ENCODE measurements at regions not wholly inside any gene's neighbourhood (a gene's known extent, or its start where the extent isn't known, plus 50 kb on each side); places are given as distances from the start of the nearest gene placed in this dataset.
"Not testable (repeated sequence)": the region's sequence is repeated elsewhere in the genome, so short reads cannot be mapped to it uniquely, and the experiment has no call there.

DNA sequence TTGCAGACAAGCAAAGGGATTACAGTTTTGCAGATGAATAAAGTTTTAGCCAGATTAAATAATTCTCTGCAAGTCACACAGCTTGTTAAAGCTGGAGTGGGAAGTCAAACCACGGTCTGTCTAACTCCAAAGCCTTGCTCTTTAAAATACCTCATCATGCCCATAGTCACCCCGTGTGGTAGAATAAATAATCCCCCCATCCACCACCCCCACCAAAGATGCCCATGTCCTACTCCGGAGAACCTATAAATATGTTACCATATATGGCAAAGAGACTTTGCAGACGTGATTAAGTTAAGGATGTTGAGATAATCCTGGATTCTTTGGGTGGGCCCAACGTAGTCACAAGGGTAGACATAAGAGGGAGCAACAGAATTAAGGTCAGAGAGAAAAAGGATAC lies 118.7 kb downstream of the BEND2 start:
- intact Hi-C loops (cut with micrococcal nuclease) = no loop called here

DNA sequence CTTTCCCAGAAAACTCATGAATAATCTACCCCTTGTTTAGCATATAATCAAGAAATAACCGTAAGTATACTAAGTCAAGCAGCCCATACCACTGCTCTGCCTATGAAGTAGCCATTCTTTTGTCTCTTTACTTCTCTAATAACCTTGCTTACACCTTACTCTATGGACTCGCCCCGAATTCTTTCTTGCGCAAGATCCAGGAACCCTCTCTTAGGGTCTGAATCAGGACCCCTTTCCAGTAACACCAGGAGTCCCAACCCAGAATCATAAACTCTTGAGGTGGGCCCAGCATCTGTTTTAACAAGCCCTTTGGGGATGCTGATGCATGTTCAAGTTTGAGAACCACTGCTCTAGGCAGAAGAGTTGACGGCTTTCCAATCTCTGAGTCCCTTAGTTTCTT lies 119.6 kb downstream of the BEND2 start:
- intact Hi-C loops (cut with micrococcal nuclease) = no loop called here

DNA sequence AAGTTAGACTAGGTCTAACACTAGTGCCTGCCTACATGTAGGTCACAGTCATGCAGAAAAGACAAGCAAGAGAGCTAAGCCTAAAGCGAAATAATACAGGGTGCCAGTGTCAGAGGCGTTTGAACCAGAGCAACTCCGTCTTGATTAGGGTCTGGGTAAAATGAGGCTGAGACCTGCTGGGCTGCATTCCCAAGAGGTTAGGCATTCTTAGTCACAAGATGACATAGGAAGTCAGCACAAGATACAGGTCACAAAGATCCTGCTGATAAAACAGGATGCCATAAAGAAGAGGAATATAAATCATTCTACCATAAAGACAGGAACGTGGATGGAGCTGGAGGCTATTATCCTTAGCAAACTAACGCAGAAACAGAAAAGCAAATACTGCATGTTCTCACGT lies 120.9 kb downstream of the BEND2 start:
- intact Hi-C loops (cut with micrococcal nuclease) = no loop called here

DNA sequence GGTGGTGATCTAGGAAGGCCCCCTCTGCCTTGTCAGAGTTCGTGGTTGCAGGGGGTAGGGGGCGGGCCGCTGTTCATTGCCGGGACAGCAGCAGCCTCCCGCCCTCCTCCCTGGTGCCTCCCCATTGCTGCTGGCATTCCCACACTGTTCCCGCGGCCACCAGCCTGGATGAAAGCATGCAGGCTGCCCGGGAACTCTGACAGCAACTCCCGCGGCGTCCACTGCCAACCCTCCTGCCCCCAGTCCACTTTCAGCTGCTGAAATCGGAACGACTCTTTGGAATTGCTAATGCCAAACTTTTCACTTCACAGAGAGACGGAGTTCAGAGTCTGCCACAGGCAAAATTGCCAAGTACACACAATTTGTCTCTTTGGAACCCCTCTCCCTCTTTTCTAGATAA lies 121.9 kb downstream of the BEND2 start:
- intact Hi-C loops (cut with micrococcal nuclease) = no loop called here

DNA sequence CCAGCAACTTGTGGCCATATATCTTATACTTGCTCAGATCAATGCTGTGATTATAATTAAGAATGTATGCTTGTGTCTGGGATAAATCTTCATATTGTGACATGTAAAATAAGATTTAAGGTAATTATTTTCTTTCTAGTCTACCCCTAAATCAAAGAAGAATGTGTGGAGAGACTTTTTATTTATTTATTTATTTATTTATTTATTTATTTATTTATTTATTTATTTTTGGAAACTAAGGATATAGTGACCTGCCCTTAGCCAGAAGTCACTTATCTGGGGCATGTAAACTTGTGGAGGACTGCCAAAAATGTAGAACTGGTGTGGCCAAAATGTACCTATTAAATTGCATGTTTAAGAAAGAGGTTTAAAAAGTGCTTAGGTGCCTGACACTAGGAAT lies 144.3 kb downstream of the BEND2 start:
- intact Hi-C loops (cut with micrococcal nuclease) = no loop called here

DNA sequence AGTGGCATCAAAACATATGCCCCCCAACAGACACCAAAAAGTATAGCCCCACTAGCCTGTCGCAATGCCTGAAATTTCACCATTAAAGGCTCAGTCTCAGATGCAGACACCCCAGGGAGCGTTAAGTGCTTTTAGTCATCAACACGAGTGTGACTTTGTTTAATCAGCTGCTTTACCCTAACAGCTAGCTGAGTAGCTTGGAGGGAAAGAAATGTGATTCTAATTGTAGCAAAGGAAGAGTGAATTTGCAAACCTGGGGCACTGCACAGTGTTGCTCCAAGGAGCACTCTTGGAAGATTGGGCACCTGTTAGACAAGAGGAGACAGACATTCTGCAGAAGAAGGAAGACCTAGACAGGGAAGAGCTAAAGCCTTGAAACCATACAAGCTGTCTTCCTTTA lies 145.1 kb downstream of the BEND2 start:
- intact Hi-C loops (cut with micrococcal nuclease) = no loop called here

DNA sequence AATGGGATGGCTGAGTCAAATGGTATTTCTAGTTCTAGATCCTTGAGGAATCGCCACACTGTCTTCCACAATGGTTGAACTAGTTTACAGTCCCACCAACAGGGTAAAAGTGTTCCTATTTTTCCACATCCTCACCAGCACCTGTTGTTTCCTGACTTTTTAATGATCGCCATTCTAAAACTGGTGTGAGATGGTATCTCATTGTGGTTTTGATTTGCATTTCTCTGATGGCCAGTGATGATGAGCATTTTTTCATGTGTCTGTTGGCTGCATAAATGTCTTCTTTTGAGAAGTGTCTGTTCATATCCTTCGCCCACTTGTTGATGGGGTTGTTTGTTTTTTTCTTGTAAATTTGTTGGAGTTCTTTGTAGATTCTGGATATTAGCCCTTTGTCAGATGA lies 152.6 kb downstream of the BEND2 start:
- intact Hi-C loops (cut with micrococcal nuclease) = not testable (repeated sequence)

DNA sequence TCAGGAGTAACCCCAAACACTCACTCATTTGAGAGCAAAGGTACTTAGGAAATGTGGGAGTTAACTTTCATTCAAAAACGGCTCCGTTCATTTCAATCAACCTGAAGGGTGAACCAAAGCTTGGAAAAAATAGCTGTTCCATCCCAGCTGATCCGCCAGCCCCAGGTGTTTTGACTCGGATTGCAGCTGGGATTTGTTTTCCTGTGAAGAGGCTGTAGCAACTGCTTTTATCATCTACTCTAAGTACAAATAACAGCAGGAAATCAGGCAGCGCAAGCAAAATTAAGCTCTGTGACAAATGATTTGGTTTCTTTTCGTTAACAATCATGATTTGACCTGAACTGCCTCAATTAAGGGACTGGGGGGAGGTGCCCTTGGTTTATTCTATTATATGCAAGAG lies 154.7 kb downstream of the BEND2 start:
- intact Hi-C loops (cut with micrococcal nuclease) = no loop called here

DNA sequence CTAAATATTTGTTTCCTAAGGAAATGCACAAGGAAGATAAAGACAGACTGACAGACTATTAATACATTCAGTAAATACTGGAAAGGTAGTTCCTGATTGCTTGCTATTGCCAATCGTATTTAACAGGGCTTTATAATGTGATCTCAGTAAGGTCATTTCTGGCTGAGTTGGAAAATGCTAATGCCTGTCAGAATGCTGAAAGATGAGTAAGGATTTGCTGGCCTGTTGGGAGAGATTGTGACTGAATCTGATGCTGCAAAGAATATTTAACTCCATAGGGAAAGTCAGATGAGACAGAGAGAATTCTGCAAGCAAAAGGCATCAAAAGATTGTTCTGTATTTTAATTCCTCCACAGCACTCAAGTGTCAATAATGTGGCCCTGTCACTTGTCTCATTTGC lies 169.0 kb downstream of the BEND2 start:
- intact Hi-C loops (cut with micrococcal nuclease) = no loop called here

DNA sequence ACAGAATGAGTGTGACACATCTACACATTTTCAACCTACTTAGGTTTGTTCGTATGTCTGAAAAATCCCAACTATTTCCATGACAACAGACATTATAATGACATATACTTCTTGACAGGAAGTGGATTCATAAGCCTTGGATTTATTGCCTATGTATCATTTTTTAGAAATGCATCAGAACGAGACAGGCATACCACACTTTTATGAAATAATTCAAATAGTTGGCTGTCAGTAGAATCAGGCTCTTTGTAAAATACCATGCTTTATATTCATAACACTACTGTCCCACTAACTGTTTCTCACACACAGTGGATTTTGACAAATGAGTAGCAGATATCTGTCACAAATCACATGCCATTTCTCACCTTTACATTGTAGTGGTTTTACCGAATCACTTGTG lies 173.2 kb downstream of the BEND2 start:
- intact Hi-C loops (cut with micrococcal nuclease) = no loop called here

DNA sequence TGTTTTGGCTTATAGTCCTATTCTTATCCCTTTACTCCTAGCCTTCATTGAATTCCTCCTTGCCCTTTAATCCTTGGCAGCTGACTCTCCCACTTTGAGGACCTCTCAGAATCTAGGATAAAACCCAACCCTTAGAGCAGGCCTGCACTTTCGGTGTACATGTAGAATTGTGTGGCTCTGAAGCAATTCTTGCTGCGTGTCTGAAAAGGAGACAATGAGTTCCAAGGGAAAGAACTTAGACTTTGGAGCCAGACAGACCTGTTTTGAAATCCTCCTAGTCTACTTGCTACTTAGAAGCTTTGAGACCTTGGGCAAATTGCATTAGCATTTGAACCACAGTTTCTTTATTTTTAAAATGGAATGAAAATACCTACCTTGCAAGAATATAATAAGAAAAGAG lies 175.2 kb downstream of the BEND2 start:
- intact Hi-C loops (cut with micrococcal nuclease) = no loop called here

DNA sequence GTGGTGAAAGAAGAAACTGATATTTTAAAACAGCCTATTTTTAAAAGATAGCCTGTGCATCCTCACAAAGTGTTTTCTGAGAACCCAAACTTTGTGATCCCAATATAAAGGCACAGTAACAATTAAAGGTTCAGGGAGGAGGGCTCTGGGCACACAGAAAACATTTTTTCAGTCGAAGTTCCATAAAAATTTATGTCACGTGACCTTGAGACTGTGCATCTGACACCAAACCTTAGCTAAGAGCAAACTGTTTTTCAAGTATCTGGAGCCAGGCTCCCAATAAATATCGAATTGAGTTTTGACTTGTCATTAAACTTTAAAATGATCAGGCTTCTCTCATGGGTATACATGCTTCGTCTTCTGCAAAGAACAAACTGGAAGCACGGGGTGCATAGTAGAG lies 177.9 kb downstream of the BEND2 start:
- intact Hi-C loops (cut with micrococcal nuclease) = no loop called here

DNA sequence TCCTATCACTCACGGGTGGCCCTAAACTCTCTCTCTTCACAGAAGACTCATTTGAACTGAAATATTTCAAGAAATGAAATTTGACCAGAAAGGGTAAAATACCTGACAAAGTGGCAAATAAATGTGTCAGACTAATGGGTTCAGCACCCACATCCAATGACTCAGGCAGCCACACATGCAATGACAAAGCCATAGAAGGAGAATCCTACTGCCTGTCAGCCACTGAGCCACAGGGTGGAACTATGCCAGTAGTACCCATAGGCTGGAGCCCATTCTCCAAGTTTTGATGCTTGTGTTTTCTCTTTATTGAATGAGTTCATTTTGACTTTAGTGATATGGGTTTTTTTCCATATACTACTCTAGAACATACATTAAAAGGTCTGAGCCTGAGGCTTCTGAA lies 179.0 kb downstream of the BEND2 start:
- intact Hi-C loops (cut with micrococcal nuclease) = no loop called here

DNA sequence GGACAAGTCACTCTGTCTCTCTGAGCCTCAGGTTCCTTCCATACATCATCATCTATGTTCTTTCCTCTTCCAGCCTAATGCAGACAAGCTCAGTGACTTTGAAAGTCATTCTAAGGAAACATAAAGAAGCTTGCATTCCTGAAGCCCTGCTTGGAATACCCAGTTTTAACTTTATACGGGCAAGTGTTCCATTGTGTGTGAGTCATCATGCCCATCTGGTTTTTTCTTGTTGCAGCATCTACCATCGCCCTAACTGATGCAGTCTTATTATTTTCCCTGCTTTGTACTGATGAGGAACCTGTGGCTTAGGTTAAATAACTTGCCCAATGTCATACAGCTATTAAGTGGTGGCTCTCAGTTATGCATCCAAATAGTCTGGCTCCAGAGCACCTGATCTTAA lies 177.9 kb upstream of the RAI2 start:
- intact Hi-C loops (cut with micrococcal nuclease) = no loop called here

DNA sequence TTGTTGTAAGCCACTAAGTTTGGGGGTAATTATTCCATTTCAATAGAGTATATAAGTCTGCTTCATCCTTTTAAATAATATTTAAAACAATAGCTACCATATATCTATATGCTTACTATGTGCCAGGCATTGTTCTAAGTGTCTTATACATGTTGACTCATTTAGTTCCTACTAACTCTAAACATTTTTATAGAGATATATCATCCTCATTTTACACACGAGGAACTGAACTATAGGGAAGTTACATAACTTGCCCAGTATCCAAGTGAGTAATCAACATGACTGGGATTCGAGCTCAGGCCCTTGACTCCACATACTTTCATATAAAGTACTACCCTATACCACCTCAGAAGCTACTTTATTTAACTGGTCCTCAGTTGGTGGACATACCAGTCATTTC lies 175.3 kb upstream of the RAI2 start:
- intact Hi-C loops (cut with micrococcal nuclease) = no loop called here

DNA sequence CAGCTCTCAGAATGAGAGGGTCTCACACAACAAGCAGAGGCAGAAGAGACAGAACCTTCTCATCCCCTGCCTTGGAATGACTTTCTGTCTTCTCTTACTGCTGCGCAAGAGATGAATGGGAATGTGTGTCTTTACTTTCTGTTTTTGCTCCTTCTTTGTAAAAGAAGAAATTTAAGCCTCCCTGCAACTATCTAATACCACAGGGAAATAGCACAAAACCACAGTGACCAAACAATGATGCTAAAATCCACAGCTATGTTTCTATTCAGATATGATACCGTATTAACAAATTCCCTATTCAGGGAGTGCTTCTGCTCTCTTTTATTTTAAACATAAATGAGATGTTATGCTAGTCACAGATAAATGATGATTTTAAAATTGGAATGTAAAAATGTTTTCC lies 173.8 kb upstream of the RAI2 start:
- intact Hi-C loops (cut with micrococcal nuclease) = no loop called here

DNA sequence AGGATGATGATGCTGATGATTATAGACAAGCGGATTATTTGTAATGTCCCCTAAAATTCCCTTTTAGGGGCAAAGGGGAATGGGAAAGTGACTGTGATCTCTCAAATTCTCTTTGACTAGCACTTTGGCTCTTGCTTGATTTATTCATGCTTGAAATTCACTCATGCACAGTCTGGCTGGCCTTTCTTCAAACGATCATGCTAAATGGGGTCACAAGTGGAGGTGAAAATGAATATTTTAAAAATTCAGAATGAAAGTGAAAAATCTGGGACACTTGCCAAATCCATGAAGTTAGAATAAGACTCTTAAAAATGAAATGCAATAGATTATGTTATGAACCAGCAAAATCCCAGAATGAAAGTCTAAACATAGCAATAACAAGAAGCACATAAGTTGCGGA lies 173.4 kb upstream of the RAI2 start:
- intact Hi-C loops (cut with micrococcal nuclease) = no loop called here

DNA sequence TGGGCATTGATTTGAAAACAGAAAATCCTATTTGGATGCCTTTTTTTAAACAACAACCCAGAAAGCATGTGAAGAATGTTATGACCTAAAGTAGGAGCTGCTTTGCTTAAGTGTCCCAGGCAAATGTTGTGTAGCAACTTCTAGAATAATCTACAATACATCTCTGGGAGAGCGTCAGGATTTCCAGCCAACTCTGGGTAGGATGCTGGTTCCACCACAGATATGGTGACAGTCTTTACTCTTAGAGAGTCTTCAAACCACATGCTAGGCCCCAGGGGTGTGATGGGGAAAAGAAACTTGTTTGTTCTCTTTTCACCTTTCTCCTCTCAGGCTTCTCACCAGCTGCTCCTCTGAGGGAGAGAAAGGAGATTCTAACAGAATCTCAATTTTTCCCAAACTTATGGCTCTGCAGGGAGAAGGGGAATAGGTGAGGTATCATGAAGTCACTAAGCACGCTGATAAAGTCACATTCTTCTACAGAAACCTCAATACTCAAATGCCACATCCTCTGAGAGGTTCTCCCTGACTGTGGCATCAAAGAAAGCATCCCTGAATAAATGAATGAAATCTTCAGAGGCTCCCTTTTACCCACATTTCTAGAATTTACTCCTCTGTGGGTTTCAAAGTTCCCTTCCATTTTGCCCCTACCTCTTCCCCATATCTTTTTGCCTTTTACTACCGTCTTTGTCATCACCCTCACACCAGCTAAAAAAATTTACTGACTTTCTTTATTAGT lies 171.6 kb upstream of the RAI2 start:
- intact Hi-C loops (cut with micrococcal nuclease) = no loop called here

DNA sequence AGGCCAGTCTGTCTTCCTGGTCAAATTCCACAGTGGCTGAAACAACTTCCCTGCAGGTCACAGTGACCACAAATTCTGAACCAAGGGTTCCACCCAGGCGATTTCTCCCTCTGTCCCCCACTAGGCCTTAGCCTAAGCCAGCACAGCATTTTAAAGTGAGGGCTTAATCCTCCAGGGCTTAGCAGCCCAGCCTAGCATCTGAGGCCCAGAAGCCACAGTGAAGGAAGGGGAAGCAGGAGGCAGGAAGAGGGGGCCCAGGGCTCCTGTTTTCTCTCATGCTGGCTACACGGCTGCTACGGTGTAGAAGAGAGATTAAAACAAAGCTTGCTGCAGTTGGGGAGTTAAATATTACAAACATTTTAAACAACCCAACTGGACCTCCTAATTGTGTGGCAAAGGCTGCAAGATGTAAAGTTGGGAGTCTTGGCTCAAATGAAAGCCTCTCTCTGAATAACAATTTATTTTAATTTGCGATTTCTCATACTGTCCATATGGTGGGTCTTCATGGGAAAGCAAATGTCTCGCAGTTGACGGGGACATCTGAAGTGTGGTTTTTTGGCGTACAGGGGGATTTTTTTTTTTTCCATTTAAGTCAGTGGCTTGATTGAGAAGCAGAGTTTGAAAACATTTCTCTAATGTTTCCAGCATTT lies 170.8 kb upstream of the RAI2 start:
- intact Hi-C loops (cut with micrococcal nuclease) = no loop called here

DNA sequence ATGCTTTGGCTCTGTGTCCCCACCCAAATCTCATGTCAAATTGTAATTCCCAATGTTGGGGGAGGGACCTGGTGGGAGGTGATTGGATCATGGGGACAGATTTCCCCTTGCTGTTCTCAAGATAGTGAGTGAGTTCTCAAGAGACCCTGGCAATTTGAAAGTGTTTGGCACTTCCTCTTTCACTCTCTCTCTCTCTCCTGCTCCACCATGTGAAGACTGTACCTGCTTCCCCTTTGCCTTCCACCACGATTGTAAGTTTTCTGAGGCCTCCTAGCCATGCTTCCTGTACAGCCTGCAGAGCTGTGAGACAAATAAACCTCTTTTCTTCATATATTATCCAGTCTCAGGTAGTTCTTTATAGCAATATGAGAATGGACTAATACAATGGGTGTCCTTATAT lies 169.6 kb upstream of the RAI2 start:
- intact Hi-C loops (cut with micrococcal nuclease) = not testable (repeated sequence)

DNA sequence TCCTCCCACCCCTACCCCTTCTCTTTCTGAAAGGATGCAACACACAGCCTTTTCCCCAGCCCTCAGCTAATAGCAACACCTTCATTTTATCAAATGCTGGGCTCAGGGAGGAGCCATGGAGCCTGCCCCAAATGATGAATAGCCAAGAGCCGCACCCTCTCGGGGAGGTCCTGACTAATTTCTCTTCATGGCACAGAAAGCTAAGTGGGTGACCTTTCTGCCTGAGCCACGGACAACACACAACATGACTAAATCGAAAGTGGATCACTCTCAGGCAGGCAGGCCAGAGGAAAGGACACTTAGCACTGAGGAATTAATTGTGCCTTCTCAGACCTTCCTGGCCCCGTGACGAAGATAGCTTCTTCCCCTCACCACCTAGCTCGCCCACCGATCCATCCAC lies 165.1 kb upstream of the RAI2 start:
- intact Hi-C loops (cut with micrococcal nuclease) = no loop called here

DNA sequence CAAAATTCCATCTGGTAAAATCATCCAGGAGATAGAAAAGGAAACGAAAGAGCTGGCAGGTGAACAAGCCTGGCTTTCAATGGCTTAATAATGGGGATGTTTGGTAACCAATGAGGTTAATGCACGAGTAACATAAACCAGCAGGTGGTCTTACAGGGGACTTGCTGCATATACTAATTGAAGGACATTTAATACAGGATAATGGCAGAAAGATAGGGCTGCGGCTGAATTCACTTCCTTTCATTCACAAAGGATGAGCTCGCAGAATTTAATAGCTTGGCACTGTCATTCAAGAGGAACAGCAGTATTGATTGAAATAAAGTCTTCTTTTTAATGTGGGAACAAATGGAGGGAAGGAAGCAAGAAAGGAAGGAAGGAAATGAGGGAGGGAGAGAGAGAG lies 156.3 kb upstream of the RAI2 start:
- intact Hi-C loops (cut with micrococcal nuclease) = no loop called here

DNA sequence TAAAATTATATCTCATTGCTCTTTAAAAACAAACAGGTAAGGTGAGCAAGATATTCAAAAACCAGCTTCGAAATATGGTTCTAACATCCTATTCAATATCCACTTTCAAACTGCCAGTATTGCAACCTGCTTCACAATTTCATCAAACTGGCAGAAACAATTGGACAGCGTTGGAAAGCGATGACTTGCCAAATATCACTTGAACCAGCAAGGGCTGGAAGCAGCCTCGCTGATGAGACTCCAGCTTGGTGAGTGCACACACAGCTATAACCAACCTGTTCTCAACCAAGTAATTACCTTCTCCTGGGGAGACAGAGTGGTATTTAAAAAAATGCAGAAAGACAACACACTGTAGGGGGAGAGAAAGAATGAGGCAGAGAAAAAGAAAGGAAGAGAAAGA lies 155.8 kb upstream of the RAI2 start:
- intact Hi-C loops (cut with micrococcal nuclease) = no loop called here

DNA sequence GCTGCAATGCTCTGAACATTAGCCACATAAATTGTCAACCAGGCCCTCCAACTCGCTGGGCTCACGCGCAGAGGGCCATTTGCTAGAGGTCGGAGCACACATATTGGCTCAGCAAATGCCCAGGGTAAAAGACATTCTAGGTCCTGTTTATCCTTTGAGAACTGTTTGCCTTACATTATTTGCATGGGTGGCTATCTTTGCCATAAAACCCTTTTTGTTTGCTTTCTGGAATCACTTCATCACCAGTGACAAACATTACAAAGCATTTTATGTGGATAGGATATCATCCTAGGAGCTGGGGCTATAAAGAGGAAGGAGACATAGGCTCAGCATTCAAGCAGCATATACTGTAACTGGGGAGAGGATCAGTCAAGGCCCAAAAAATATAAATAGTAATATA lies 149.2 kb upstream of the RAI2 start:
- intact Hi-C loops (cut with micrococcal nuclease) = no loop called here
